ENCODE measurements at regions not wholly inside any gene's neighbourhood (a gene's known extent, or its start where the extent isn't known, plus 50 kb on each side); places are given as distances from the start of the nearest gene placed in this dataset.
A peak's percentile ranks its signal among the peaks of the same experiment; 100 is the strongest.

DNA sequence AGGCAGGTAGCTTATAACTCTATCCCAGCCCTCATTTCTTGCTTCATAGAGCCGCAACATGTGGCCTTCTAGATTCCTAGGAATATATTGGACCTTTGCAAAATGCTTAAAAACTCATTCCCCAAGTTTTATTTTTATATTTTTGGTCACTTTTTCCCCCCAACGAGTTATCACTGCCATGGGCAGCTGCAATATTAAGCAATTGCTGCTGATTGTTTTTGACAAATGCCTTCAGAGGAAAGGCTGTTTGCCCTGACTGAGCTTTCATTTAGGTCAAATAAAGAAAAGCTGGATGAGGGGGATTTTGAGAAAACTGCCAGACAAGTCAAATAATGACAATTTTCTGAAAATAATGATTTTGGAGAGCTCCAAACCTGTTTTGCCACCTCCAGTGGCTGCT, 976.9 kb upstream of the MBL2 start:
- no peak for DNase-seq

DNA sequence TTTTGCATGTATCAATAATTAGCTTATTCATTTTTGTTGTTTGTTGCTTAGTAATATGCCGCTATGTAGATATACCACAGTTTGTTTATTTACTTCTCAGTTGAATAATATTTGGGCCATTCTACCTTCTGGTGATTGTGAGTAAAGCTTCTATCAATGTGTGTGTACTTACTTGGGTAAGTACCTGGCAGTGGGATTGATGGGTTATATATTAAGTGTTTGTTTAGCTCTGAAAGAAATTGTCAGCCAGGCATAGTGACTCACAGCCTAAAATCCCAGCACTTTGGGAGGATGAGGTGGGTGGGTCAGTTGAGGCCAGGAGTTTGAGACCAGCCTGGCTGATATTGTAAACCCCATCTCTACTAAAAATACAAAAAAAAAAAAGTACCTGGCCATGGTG, 975.7 kb upstream of the MBL2 start:
- DNase-seq, result no peak

DNA sequence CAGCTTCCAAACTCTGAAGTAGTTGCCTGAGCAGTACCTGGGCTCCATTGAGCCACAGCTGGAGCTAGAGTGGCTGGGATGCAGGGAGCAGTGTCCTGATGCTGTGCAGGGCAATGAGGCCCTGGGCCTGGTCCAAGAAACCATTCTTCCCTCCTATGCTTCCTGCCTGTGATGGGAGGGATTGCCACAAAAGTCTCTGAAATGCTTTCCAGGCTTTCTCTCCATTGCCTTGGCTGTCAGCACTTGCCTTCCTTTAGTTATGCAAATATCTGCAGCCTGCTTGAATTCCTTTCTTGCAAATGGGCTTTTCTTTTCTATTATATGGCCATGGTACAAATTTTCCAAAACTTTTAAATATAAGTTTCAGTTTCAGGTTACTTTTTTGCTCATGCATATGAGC, 972.2 kb upstream of the MBL2 start:
- no peak for DNase-seq

DNA sequence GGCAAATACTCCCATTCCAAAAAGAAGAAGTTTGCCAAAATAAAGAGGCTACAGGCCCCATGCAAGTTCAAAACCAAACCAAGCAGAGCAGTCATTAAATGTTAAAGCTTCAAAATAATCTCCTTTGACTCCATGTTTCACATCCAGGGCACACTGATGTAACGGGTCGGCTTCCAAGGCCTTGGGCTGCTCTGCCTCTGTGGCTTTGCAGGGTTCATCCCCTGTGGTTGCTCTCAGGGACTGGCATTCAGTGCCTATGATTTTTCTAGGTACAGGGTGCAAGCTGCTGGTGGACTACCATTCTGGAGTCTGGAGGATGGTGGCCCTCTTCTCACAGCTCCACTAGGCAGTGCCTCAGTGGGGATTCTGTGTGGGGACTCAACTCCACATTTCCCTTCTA, 971.6 kb upstream of the MBL2 start:
- no peak for DNase-seq

DNA sequence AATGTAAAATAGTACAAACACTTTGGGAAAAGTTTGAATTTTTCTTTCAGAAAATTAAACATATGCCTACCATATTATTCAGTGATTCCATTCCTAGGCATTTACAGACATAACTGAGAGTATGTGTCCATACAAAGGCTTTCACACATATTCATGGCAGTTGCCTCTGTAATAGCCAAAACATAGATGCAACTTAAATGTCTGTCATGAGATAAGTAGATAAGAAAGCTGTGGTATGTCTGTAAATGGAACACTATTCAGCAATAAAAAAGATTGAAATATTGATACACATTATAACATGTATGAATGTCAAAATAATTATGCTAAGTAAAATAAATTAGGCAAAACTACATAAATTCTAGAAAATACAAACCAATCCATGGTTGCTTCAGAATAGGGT, 964.5 kb upstream of the MBL2 start:
- DNase-seq, result no peak

DNA sequence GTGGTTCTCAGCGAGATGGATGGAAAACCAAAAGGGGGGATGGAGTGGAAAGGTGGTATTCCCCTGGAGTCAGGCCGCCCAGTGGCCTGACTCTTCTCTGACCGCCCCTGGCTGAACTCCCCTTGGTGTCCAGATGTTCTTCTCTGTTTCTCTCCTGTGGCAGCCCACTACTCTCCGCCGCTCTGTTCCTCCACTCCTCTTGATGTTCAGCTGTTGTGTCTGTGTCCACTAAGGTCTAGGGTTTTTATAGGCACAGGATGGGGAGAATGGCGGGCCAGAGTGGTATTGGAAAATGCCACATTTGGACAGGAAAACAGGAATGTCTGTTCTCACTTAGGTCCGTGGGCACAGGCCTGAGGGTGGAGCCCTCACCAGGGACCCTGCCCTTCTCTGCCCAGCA, 954.3 kb upstream of the MBL2 start:
- no peak for DNase-seq

DNA sequence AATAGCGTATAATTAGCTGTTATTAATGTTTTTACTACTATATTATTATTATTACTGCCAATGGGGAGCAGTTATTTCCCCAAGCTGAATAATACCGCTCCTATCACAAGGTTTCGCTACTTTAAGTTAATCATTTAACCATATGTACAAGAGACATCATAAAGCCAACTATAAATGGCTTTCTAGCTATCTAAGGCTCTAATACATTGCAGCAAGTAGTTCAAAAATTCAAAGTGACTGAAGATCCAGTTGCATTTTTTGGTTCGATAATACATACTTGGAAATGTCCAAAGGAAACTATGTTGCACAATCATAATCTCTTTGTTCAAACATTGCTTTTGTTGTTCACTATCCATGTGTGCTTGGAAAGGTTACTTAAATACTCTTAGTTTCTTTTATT, 952.0 kb upstream of the MBL2 start:
- no peak for DNase-seq

DNA sequence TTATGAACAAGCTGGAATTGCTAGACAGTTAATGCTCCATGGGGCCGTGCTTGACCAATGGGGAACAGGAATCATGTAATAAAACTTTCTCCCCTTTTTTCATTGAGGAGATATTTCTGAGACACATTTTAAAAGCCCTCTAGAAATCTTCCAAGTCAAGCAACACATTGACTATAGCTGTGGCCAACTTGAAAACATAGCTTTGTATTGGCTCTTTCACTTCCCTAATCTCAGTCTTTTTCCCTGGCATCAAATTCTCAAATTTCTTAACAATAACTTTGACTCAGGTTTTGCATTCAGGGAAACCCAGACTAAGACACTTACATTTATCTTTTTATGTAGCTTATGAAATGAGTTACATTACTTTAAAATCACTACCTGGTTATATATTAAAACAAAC, 947.1 kb upstream of the MBL2 start:
- no peak for DNase-seq

DNA sequence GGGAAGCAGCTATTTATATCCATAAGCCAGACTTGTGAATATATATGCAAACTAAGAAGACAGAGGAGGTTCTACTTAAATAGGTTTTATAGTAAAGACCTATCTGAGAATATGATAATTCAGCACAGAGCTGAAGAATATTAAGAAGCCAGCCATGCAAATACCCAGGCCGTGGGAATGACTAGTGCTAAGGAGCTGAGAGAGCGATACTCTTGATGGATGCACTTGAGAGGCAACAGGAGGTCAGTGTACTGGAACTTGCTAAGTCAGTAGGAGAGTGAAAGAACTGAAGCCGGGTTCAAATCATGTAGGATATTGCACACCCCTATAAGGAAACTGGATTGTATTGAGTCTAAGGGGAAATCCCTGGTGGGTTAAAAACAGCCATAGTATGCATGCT, 943.6 kb upstream of the MBL2 start:
- no peak for DNase-seq

DNA sequence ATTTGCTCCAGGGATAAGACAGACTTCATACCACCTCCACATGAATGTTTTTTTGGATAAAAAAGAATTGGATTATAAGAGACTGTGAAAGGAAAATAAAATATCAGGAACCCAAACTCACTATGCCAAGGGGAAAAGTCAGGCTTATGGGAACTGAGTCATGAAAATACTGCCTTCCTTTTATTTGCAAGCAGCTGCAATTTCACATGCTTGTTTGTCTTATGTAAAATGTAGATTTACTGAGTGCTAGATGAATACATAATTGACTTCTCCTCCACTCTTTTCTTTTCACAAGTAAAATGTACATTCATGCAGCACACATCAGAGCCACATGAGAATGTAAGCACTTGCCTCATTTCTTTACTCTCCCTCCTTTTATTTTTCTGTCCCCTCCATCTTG, 940.8 kb upstream of the MBL2 start:
- DNase-seq, result no peak

DNA sequence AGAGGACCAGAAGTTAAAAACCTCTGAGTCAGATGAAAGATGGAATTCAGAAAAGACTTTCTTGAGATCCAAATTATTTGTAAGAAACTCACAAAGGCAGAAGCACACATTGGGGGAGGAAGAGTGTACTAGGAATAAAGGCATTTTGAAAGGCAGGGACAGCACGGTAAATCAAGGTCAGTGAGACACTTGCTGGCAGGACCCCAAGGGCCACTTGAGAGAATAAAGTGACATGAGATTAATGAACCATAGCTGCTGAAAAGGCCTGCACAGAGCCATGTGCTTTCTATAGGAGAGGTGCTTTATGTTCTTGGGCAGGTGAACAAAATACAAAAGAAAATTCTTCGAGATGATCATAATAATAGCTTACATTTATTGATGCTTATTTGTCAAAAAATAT, 929.9 kb upstream of the MBL2 start:
- DNase-seq, result no peak

DNA sequence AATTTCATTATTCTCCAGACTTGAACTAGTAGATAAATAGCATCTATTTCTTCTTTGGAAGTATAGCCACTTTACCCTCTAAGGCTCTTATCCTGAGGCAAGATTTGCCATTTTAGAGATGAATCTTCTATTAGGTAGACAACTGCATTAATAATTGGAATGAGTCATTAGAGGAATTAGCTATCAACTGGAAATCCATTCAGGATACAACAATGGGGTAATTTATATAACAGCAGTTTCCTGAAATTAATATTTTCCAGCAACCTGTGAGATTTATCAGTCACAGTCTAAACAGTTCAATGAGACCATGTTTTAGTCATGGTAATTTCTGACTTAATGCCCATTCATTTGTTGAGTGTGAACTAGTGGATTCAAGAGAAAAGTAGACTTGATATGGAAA, 928.6 kb upstream of the MBL2 start:
- no peak for DNase-seq

DNA sequence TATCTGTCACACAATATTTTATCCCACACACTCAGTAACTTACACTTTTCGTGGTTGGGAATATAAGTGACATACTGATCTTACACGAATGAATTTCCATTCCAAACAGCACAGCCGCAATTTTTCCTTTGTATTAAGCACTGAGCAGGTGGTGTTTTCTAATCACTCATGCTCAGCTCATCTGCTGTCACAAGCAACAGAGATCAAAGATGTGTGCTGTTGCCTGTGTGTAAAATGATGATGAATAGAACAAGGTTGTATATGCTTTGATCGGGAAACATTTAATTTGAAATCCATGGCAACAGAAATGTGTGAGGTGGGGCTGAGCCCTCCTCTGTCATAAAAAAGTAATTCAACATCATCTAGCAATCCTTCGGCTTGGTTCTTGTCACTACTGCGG, 927.7 kb upstream of the MBL2 start:
- DNase-seq, result no peak

DNA sequence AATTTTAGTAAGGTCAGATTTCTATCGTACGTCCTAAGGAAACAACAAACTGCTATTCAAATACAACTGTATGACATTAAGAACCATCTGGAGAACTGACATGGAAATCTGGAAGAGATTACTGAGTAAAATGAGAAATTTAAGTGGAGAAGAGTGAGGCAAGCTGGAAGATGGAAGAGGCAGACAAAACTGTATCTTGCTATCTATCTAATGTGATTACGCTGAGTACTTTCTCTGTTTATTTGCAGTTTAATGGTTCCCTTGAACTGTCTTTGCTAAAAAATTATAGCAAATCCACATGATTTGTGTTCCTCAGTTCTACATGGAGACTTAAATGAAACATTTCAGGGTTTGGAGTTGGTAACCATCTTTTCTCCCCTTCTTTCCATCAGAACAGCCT, 927.1 kb upstream of the MBL2 start:
- DNase-seq, result no peak

DNA sequence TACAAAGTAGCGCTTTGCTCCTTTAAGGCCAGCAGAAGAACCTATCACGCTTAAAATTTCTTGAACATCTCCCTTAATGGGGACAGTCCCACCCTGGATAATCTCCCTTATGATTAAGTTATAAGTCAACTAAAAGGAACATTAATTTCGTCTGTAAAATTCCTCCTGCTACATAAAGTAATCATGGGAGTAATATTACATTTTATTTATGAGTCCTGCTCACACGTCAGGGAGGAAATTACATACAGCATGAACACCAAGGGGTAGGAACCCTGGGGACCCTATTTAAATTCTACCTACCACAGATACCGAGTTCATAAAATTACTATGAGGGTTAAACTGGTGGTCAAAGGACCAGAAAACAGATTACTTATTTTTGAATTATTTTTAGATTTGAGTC, 926.6 kb upstream of the MBL2 start:
- no peak for DNase-seq

DNA sequence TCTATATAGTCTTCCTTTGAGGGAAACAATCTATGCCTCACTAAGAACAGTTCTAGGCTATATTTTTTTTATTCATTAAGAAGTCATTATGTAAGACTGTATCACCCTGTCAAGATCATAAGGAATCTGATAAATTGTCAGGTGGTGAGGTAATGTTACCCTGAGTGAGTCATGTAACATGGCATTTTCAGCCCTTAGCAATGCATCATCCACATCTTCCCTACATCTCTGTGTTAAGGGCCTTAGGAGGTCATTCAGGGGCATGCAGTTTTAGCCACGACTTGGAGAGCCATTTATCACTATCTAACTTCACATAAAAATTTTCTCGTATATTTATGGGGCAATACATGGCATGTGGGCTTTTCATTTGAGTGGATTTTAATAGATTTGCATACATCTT, 924.5 kb upstream of the MBL2 start:
- no peak for DNase-seq

DNA sequence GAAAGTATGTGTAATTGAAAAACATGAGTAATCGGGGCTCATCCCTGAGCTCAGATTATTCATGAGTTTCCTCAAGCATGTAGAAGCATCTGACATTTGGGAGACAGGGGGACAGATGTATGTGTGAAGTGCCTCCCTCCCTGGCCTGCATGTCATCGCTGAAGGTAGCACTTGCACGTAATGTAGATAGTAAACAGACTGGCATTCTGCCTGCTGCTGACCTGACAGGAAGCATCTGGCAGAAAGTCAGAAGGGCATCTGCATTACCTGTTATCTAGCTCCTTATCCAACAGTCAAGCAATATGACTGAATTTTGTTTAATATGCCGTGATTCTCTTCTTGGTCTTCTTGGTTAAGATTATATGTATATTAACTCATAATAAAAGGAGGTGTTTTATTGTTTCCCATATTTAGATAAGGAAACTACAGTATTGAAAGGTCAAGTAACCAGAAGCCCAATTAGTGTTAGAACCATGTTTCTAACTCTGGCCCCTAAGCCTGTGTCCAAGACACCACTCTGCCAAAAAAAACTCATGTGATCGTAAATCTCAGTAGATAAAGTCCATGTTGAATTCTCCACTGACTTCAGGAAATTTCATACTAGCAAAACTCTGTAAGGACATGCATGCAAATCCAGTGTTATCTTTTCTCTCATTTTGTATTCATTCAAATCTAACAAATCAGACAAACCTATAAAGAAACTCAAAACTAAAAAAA, 918.1 kb upstream of the MBL2 start:
- no peak for DNase-seq

DNA sequence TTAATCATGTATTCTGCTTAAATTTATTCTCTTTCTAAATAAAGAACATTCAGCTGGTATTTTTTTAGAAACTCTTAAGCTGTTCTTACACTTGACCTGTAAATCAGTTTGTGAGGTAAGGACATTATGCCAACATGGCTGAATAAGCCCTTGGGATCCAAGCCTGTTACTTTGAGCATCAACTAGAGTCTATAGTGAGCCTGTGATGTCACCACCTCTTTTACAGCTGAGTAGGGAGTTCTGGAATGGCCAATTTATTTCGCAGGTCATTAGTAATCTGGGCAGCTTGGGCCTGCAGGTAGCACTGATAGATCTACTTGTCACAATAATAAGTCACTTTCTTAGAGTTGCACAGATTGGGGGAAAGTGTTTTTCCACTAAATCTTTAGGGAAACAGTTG, 915.2 kb upstream of the MBL2 start:
- no peak for DNase-seq

DNA sequence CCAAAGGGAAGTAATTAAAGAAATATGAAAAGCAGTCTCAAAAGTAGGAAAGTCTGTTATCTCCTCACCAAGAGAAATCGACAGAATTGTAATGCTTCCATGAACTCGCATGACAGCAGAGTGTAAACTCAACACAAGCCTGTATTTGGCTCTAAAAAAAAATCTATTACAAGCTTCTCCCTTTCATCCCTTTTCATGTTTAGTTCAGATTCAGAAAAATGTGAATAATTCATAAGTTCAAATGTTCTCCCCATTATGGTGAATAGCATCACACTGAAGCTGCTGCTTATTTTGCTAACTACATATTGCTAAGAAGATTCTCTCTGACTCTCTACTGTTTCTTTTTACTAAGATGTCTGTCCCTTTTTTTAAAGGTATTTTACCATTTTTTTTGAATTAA, 910.3 kb upstream of the MBL2 start:
- no peak for DNase-seq

DNA sequence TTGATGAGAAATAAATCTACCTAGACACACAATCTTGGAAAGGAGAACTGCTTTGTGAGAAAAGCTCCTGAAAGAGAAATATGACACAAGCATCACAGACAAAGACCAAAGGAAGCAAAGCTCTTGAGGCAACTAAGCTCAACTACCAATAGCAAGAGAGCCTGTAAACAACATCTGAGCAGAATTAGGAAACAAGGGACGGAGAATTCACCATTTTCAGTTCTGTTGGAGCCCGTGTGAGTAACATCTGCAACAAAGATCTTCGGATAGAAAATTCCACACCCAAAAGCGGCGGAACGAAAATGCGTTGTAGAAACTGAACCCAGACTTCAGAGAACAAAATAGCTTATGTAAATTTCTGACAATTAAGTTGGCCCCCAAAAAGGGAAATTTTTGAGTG, 909.9 kb upstream of the MBL2 start:
- DNase-seq, result no peak

DNA sequence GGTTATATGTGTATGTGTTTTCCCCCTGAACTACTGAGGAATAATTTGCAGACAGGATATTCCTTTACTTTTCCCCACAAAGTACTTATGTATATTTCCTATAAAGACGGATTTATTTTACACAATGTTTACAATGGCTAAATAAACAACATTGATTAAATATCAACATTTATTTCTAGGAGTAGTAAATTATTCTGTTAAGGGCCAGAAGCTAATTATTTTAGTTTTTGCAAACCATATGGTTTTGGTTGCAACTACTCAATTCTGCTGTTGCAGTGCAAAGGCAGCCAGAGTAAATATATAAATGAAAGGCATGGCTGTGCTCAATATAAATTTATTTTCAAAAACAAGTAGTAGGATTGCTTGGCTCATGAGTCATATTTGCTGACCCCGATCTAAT, 907.1 kb upstream of the MBL2 start:
- no peak for DNase-seq

DNA sequence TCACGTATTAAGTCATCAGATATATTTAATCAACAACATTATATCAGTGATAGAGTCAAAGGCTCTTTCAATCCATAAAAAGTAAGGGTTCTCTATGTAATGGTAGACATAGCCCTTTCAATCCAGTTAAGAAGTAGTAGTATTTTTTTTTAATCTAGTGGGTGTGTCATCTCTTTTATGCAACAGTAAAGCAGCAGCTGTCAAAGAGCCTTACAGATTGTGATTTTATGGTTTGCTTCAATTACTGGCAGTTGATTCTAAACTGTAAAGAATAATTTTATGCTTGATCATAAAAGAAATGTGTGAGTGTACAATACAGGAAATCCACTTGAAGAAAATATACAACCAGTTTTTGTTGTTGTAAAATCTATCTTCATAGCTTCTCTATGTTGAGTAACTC, 902.6 kb upstream of the MBL2 start:
- no peak for DNase-seq

DNA sequence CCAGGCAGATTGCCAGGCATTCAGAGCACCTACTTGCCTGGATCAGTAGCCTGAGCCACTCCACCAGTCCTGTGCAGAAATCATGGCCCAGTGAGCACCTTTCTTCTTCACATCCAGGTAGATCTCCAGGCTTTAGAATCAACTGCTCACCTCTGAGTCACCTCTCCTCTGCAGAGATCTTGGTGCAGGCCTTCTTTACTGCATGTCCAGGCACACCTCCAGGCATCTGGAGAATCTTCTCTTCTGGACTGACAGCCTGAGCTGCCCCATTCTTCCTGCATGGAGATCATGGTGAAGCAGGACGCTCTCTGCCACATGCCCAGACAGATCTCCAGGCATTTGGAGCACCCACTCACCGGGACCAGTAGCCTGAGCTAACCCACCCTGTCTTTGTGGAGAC, 894.5 kb upstream of the MBL2 start:
- DNase-seq, result no peak

DNA sequence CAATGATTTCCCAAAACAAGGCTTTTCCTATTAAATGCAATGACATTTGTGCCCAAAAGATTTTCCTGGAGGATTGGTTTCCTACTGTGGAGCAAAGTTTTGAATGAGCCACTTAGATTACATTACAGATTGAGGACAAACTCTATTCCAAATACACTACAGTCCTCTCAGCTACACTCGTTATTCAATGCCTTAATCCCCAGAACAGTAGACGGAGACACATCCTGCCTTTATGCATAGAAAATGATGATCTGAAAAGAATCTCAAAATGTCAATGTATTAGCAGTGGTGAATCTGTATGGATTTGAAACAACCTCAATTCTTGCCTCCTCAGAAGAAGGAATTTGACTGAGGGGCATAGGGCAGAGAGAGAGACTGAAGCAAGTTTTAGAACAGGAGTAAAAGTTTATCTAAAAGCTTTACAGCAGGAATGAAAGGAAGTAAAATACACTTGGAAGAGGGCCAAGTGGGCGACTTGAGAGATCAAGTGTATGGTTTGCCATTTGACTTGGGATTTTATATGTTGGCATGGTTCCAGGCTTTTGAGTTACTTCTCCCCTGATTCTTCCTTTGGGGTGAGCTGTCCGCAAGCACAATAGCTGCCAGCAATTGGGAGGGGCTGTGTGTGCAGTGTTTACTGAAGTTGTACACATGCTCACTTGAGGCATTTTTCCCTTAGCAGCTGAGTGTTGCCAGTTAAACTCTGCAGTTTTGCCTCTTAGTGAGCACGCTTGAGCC, 891.9 kb upstream of the MBL2 start:
- DNase-seq, result peak; percentile 46

DNA sequence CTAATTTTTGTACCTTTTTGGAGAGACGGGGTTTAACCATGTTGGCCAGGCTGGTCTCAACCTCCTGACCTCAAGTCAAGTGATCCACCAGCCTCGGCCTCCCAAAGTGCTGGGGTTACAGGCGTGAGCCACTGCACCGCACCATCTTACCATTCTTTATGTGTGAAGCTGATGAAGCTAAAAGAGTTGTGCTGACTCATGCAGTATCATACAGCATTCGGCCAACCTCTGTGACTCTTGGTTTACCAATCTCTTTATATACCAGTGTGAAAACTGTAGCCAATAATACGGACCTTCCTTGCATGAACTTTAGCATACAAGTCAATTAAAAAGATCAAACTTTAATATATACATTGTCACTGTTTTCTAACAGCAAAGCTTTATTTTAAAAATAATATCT, 878.2 kb upstream of the MBL2 start:
- DNase-seq, result no peak

Data from right forelimb (tissue), 1 donor.